Peyer's patch (tissue), 4 donors: ENCODE measurements at regions not wholly inside any gene's neighbourhood (a gene's known extent, or its start where the extent isn't known, plus 50 kb on each side); places are given as distances from the start of the nearest gene placed in this dataset.

ENCODE experiments used
- CTCF ChIP-seq, 6 experiments: fragments of 450-650 bp in 4 of 6; fragments of 200-600 bp in 2 of 6; sonication (generic) in 1 of 6; IDR thresholded peaks; one replicate each; pipeline ENCODE4 v1.5.1; 2017 to 2019; ENCODE audit warnings: antibody characterized with exemption in 6 of 6, mild to moderate bottlenecking in 3 of 6, moderate library complexity in 1 of 6
- POLR2A ChIP-seq, 2 donors: fragments of 450-650 bp; IDR thresholded peaks; one replicate each; pipeline ENCODE4 v1.5.1; 2017; ENCODE audit warnings: antibody characterized with exemption in 2 of 2, mild to moderate bottlenecking in 2 of 2, moderate library complexity in 2 of 2

GRCh38 chr9:22976454-22976853, 529.8 kb downstream of the DMRTA1 start:
- no peak for TF ChIP-seq POLR2A (IDR thresholded peaks at IDR 0.05)
- TF ChIP-seq CTCF (IDR thresholded peaks at IDR 0.05), result no peak
